Stomach (tissue), 4 donors: ENCODE measurements at regions not wholly inside any gene's neighbourhood (a gene's known extent, or its start where the extent isn't known, plus 50 kb on each side); places are given as distances from the start of the nearest gene placed in this dataset.
"Not testable (repeated sequence)": the region's sequence is repeated elsewhere in the genome, so short reads cannot be mapped to it uniquely, and the experiment has no call there.

Experiments used
- CTCF ChIP-seq, 7 experiments: fragments of 450-650 bp in 4 of 7; fragments of 200-600 bp in 3 of 7; sonication (generic) in 3 of 7; IDR thresholded peaks; one replicate each; pipeline ENCODE4 v1.5.1; 2016 to 2019; ENCODE audit warnings: antibody characterized with exemption in 7 of 7, control low read depth in 2 of 7, mild to moderate bottlenecking in 1 of 7
- POLR2A ChIP-seq, 4 donors: fragments of 450-650 bp; IDR thresholded peaks; one replicate each; pipeline ENCODE4 v1.6.1; 2016; ENCODE audit warnings: antibody characterized with exemption in 4 of 4, control low read depth in 2 of 4, mild to moderate bottlenecking in 1 of 4, moderate library complexity in 1 of 4
- POLR2AphosphoS5 ChIP-seq, 3 donors: sonication (generic); formaldehyde crosslinking; IDR thresholded peaks; one replicate each; pipeline ENCODE4 v1.6.1; 2016; ENCODE audit warnings: antibody characterized with exemption in 3 of 3

GRCh38 chr7:119633812-119634211, 639.2 kb upstream of the KCND2 start:
- not testable (repeated sequence) for TF ChIP-seq POLR2A, CTCF, POLR2AphosphoS5 (IDR thresholded peaks at IDR 0.05)
